T-cell (primary cell): ENCODE measurements at regions not wholly inside any gene's neighbourhood (a gene's known extent, or its start where the extent isn't known, plus 50 kb on each side); places are given as distances from the start of the nearest gene placed in this dataset.
"Not testable (repeated sequence)": the region's sequence is repeated elsewhere in the genome, so short reads cannot be mapped to it uniquely, and the experiment has no call there.

Experiments used
- ATAC-seq, 4 experiments: fragments of 200-7000 bp in 3 of 4; fragments of 150-1000 bp in 1 of 4; cut with Tn5 transposase; replicated peaks in 1 of 4; 1 replicate in 3 of 4; 2 replicates in 1 of 4; pipeline ENCODE4 v1.10.0; 2021; ENCODE audit warnings: moderate library complexity in 3 of 4, mild to moderate bottlenecking in 2 of 4, moderate number of reproducible peaks in 1 of 4
- CTCF ChIA-PET, 2 donors: fragments of 300-600 bp; sonication (Branson Sonifier 250); formaldehyde crosslinking; loops; one replicate each; lab custom pipeline; 2022; ENCODE audit warnings: antibody characterized with exemption in 2 of 2; lab: Charles Lee
- POLR2A ChIA-PET, 2 donors: fragments of 300-600 bp; sonication (Branson Sonifier 250); formaldehyde crosslinking; loops; one replicate each; lab custom pipeline; 2022; ENCODE audit warnings: antibody characterized with exemption in 2 of 2; lab: Charles Lee
- DNase-seq, 35 experiments: peaks; one replicate each; pipeline versions ENCODE4 v3.0.0 to v3.0.0-alpha.2; 2013 to 2023
- H3K27ac ChIP-seq: one replicate; pipeline ENCODE4 v1.5.1; 2013; ENCODE audit warnings: low read length
- H3K27me3 ChIP-seq, 2 experiments: replicated peaks in 1 of 2; 1 replicate in 1 of 2; 2 replicates in 1 of 2; pipeline versions ENCODE4 v1.6.1 to v1.7.0; 2013; ENCODE audit warnings: low read length in 1 of 2, mixed read lengths in 1 of 2; ENCODE audit not compliant: control insufficient read depth in 2 of 2, insufficient read depth in 2 of 2; ENCODE audit errors: extremely low read depth in 1 of 2
- H3K36me3 ChIP-seq, 2 donors: 1 replicate in 1 of 2; 2 replicates in 1 of 2; pipeline versions ENCODE4 v1.6.1 to v1.7.0; 2013; ENCODE audit warnings: low read length in 1 of 2; ENCODE audit not compliant: control insufficient read depth in 2 of 2, insufficient read depth in 1 of 2; ENCODE audit errors: extremely low read depth in 1 of 2
- H3K4me1 ChIP-seq, 2 experiments: 1 replicate in 1 of 2; 2 replicates in 1 of 2; pipeline versions ENCODE4 v1.6.1 to v1.7.0; 2013; ENCODE audit warnings: low read length in 2 of 2, mixed read lengths in 1 of 2; ENCODE audit not compliant: insufficient read depth in 2 of 2, control insufficient read depth in 1 of 2; ENCODE audit errors: extremely low read depth in 1 of 2
- H3K4me3 ChIP-seq, 2 donors: 1 replicate in 1 of 2; 2 replicates in 1 of 2; pipeline versions ENCODE4 v1.5.1 to v1.7.0; 2013; ENCODE audit warnings: mild to moderate bottlenecking in 2 of 2, low read length in 1 of 2, moderate library complexity in 1 of 2; ENCODE audit not compliant: control insufficient read depth in 1 of 2; ENCODE audit errors: extremely low read depth in 1 of 2
- H3K9me3 ChIP-seq: 2 replicates; pipeline ENCODE4 v1.7.0; 2013
- H3K27ac Mint-ChIP-seq, 2 donors: one replicate each; pipeline ENCODE4 v1.8.0; 2020 to 2021; ENCODE audit warnings: mild to moderate bottlenecking in 2 of 2, mixed read lengths in 2 of 2
- H3K27me3 Mint-ChIP-seq, 2 donors: one replicate each; pipeline ENCODE4 v1.8.0; 2021 to 2022; ENCODE audit warnings: mixed read lengths in 2 of 2
- H3K36me3 Mint-ChIP-seq: one replicate; pipeline ENCODE4 v1.8.0; 2021; ENCODE audit warnings: mixed read lengths
- H3K4me1 Mint-ChIP-seq, 3 donors: one replicate each; pipeline ENCODE4 v1.8.0; 2020 to 2022; ENCODE audit warnings: mixed read lengths in 3 of 3, mild to moderate bottlenecking in 1 of 3
- H3K4me3 Mint-ChIP-seq, 3 donors: one replicate each; pipeline ENCODE4 v1.8.0; 2020 to 2022; ENCODE audit warnings: mild to moderate bottlenecking in 3 of 3, mixed read lengths in 3 of 3, moderate library complexity in 3 of 3
- H3K9me3 Mint-ChIP-seq, 3 donors: one replicate each; pipeline ENCODE4 v1.8.0; 2020 to 2022; ENCODE audit warnings: mixed read lengths in 3 of 3
- WGBS: methylation state at CpG from one replicate; pipeline ENCODE4 v1.1.5; 2013; ENCODE audit warnings: missing lambda C conversion rate; ENCODE audit not compliant: insufficient coverage; 5-methylcytosine and 5-hydroxymethylcytosine counted together

GRCh38 chr6:92231171-92231701 is 1188.1 kb downstream of the EPHA7 start:
- Histone ChIP-seq H3K27ac (no peak overlapping the region), H3K36me3 (no peaks in the 10 kb centered on the region), H3K27me3 (no peaks in the 10 kb centered on the region), H3K9me3 (no peaks in the 10 kb centered on the region), H3K4me3 (no peak overlapping the region), H3K4me1 (no peaks in the 10 kb centered on the region)
- POLR2A ChIA-PET: no interaction called here
- no peaks in the 10 kb centered on the region for H3K36me3 Mint-ChIP-seq
- no peak overlapping the region for H3K4me3 Mint-ChIP-seq
- DNase-seq: no peak
- CTCF ChIA-PET: no interaction called here
- no peaks in the 10 kb centered on the region for H3K27me3 Mint-ChIP-seq
- no peak for ATAC-seq
- H3K4me1 Mint-ChIP-seq: no peaks in the 10 kb centered on the region
- no CpG with 5 or more reads among the region's 1 CpG for WGBS
- no peak overlapping the region for H3K27ac Mint-ChIP-seq
- peaks cover 14 to 29% (median 18%) of the 10 kb centered on the region in 3 donors for H3K9me3 Mint-ChIP-seq

GRCh38 chr6:92219987-92220386 is 1199.4 kb downstream of the EPHA7 start:
- H3K36me3 ChIP-seq, DNase-seq, ATAC-seq, H3K4me1 ChIP-seq, H3K9me3 ChIP-seq, H3K27me3 Mint-ChIP-seq, H3K4me3 Mint-ChIP-seq, H3K27me3 ChIP-seq, H3K27ac Mint-ChIP-seq, CTCF ChIA-PET, H3K36me3 Mint-ChIP-seq, POLR2A ChIA-PET, H3K4me3 ChIP-seq, H3K27ac ChIP-seq, H3K4me1 Mint-ChIP-seq: not testable (repeated sequence)
- WGBS: no CpG with 5 or more reads among the region's 4 CpGs
- H3K9me3 Mint-ChIP-seq: peaks cover 6 to 16% (median 7%) of the 10 kb centered on the region in 3 donors

- DNase-seq (no peak), ATAC-seq (no peak)
- H3K4me1 ChIP-seq: no peaks in the 10 kb centered on the region
- H3K27me3 Mint-ChIP-seq: no peaks in the 10 kb centered on the region
- H3K4me3 ChIP-seq: no peak overlapping the region
- CTCF ChIA-PET: interaction anchor here in 1 of 2 donors (0.6 kb wide), 1 partner anchor 11 kb away, joined by 3 read pairs; no protein-coding TSS in a partner anchor
- no peaks in the 10 kb centered on the region for H3K36me3 ChIP-seq
- H3K9me3 Mint-ChIP-seq: peaks cover 6 to 14% (median 12%) of the 10 kb centered on the region in 3 donors
- no peak overlapping the region for H3K27ac ChIP-seq
- no peak overlapping the region for H3K4me3 Mint-ChIP-seq
- no peak overlapping the region for H3K27ac Mint-ChIP-seq
- no CpG with 5 or more reads among the region's 1 CpG for WGBS
- H3K4me1 Mint-ChIP-seq: no peaks in the 10 kb centered on the region
- H3K36me3 Mint-ChIP-seq: no peaks in the 10 kb centered on the region
- POLR2A ChIA-PET: no interaction called here
- no peaks in the 10 kb centered on the region for H3K27me3 ChIP-seq
- no peaks in the 10 kb centered on the region for H3K9me3 ChIP-seq
Measured at GRCh38 chr6:92216717-92217116, 1202.6 kb downstream of the EPHA7 start.

GRCh38 chr6:92201618-92202017 is 1217.7 kb downstream of the EPHA7 start:
- H3K27ac Mint-ChIP-seq: no peak overlapping the region
- H3K9me3 Mint-ChIP-seq: peaks cover 7 to 25% (median 14%) of the 10 kb centered on the region in 3 donors
- no peaks in the 10 kb centered on the region for H3K27me3 Mint-ChIP-seq
- no peak for ATAC-seq
- no peaks in the 10 kb centered on the region for H3K36me3 ChIP-seq
- no peak overlapping the region for H3K27ac ChIP-seq
- no peak overlapping the region for H3K4me3 Mint-ChIP-seq
- H3K36me3 Mint-ChIP-seq: no peaks in the 10 kb centered on the region
- no peak for DNase-seq
- H3K27me3 ChIP-seq: no peaks in the 10 kb centered on the region
- ChIA-PET POLR2A (no interaction called here), CTCF (no interaction called here)
- H3K9me3 ChIP-seq: no peaks in the 10 kb centered on the region
- no peaks in the 10 kb centered on the region for H3K4me1 ChIP-seq
- no peak overlapping the region for H3K4me3 ChIP-seq
- H3K4me1 Mint-ChIP-seq: no peaks in the 10 kb centered on the region

- H3K9me3 ChIP-seq: no peaks in the 10 kb centered on the region
- Mint-ChIP-seq H3K4me1 (no peaks in the 10 kb centered on the region), H3K27me3 (no peaks in the 10 kb centered on the region), H3K9me3 (peaks cover 1 to 18% (median 12%) of the 10 kb centered on the region in 3 donors), H3K36me3 (no peaks in the 10 kb centered on the region), H3K27ac (no peak overlapping the region), H3K4me3 (no peak overlapping the region)
- H3K27me3 ChIP-seq: no peaks in the 10 kb centered on the region
- CTCF ChIA-PET: no interaction called here
- ATAC-seq (no peak), DNase-seq (no peak)
- no peak overlapping the region for H3K27ac ChIP-seq
- POLR2A ChIA-PET: interaction anchor here in 1 of 2 donors (0.7 kb wide), 1 partner anchor 112 kb away, joined by 4 read pairs; no protein-coding TSS in a partner anchor
- H3K4me1 ChIP-seq: no peaks in the 10 kb centered on the region
- WGBS: no CpG with 5 or more reads among the region's 2 CpGs
- H3K4me3 ChIP-seq: no peak overlapping the region
- no peaks in the 10 kb centered on the region for H3K36me3 ChIP-seq
Measured at GRCh38 chr6:92196325-92196724, 1223.0 kb downstream of the EPHA7 start.

GRCh38 chr6:92195796-92196195 is 1223.6 kb downstream of the EPHA7 start:
- no peaks in the 10 kb centered on the region for H3K4me1 ChIP-seq
- H3K27me3 ChIP-seq: no peaks in the 10 kb centered on the region
- 57% methylated on average over 1 of the region's 5 CpGs for WGBS
- ATAC-seq: no peak
- H3K4me3 Mint-ChIP-seq: no peak overlapping the region
- H3K27ac ChIP-seq: no peak overlapping the region
- H3K36me3 ChIP-seq: no peaks in the 10 kb centered on the region
- H3K27me3 Mint-ChIP-seq: no peaks in the 10 kb centered on the region
- no peaks in the 10 kb centered on the region for H3K9me3 ChIP-seq
- no peak overlapping the region for H3K4me3 ChIP-seq
- no peak for DNase-seq
- CTCF ChIA-PET: no interaction called here
- H3K36me3 Mint-ChIP-seq: no peaks in the 10 kb centered on the region
- POLR2A ChIA-PET: no interaction called here
- no peaks in the 10 kb centered on the region for H3K4me1 Mint-ChIP-seq
- H3K9me3 Mint-ChIP-seq: peaks cover 7 to 18% (median 15%) of the 10 kb centered on the region in 3 donors
- H3K27ac Mint-ChIP-seq: no peak overlapping the region

GRCh38 chr6:92188016-92188415 is 1231.3 kb downstream of the EPHA7 start:
- Mint-ChIP-seq H3K4me1 (no peaks in the 10 kb centered on the region), H3K4me3 (no peak overlapping the region), H3K9me3 (peaks cover 6 to 14% (median 14%) of the 10 kb centered on the region in 3 donors), H3K36me3 (no peaks in the 10 kb centered on the region), H3K27ac (no peak overlapping the region), H3K27me3 (no peaks in the 10 kb centered on the region)
- POLR2A ChIA-PET: no interaction called here
- DNase-seq (no peak), ATAC-seq (no peak)
- H3K9me3 ChIP-seq: no peaks in the 10 kb centered on the region
- no peaks in the 10 kb centered on the region for H3K4me1 ChIP-seq
- no peaks in the 10 kb centered on the region for H3K27me3 ChIP-seq
- WGBS: 63% methylated on average over 1 of the region's 1 CpG
- CTCF ChIA-PET: no interaction called here
- H3K4me3 ChIP-seq: no peak overlapping the region
- H3K27ac ChIP-seq: no peak overlapping the region
- H3K36me3 ChIP-seq: no peaks in the 10 kb centered on the region
